Ishikawa (cell line): ENCODE measurements at regions not wholly inside any gene's neighbourhood (a gene's known extent, or its start where the extent isn't known, plus 50 kb on each side); places are given as distances from the start of the nearest gene placed in this dataset.
A peak's percentile ranks its signal among the peaks of the same experiment; 100 is the strongest.

Source experiments
- CEBPB ChIP-seq: IDR thresholded peaks from 2 replicates; pipeline ENCODE4 v1.6.1; 2012
- CREB1 ChIP-seq: IDR thresholded peaks from 2 replicates; pipeline ENCODE4 v1.6.1; 2012; ENCODE audit warnings: low read depth
- EGR1 ChIP-seq: IDR thresholded peaks from 2 replicates; pipeline ENCODE4 v1.6.1; 2012
- EP300 ChIP-seq: IDR thresholded peaks from 2 replicates; pipeline ENCODE4 v1.6.1; 2012; ENCODE audit warnings: borderline replicate concordance
- FOXM1 ChIP-seq: IDR thresholded peaks from 2 replicates; pipeline ENCODE4 v1.6.1; 2012; ENCODE audit warnings: low read depth, borderline replicate concordance
- MAX ChIP-seq: IDR thresholded peaks from 2 replicates; pipeline ENCODE4 v1.6.1; 2012
- NFIC ChIP-seq: IDR thresholded peaks from 2 replicates; pipeline ENCODE4 v1.6.1; 2012
- RAD21 ChIP-seq: IDR thresholded peaks from 2 replicates; pipeline ENCODE4 v1.6.1; 2012; ENCODE audit warnings: low read depth
- REST ChIP-seq: IDR thresholded peaks from 2 replicates; pipeline ENCODE4 v1.6.1; 2012; ENCODE audit warnings: low read depth, mild to moderate bottlenecking
- TAF1 ChIP-seq: IDR thresholded peaks from 2 replicates; pipeline ENCODE4 v1.6.1; 2012; ENCODE audit warnings: low read depth, mild to moderate bottlenecking
- TCF12 ChIP-seq: IDR thresholded peaks from 2 replicates; pipeline ENCODE4 v1.6.1; 2012; ENCODE audit warnings: low read depth
- TEAD4 ChIP-seq: IDR thresholded peaks from 2 replicates; pipeline ENCODE4 v1.6.1; 2012
- USF1 ChIP-seq: IDR thresholded peaks from 2 replicates; pipeline ENCODE4 v1.6.1; 2012
- YY1 ChIP-seq: IDR thresholded peaks from 2 replicates; pipeline ENCODE4 v1.6.1; 2012; ENCODE audit warnings: low read depth
- ZBTB7A ChIP-seq: IDR thresholded peaks from 2 replicates; pipeline ENCODE4 v1.6.1; 2012; ENCODE audit warnings: low read depth

GRCh38 chr12:43282106-43282505 is 269.9 kb downstream of the ADAMTS20 start:
- peak; percentile 82 for TF ChIP-seq RAD21
- no peak for TF ChIP-seq NFIC
- no peak for TF ChIP-seq EGR1
- no peak for TF ChIP-seq CREB1
- no peak for TF ChIP-seq FOXM1
- TF ChIP-seq TEAD4 = no peak

GRCh38 chr12:43281563-43281962 is 270.4 kb downstream of the ADAMTS20 start:
- no peak for TF ChIP-seq EP300
- TF ChIP-seq TAF1 = no peak
- TF ChIP-seq FOXM1 = no peak
- TF ChIP-seq EGR1 = no peak
- TF ChIP-seq MAX = no peak

GRCh38 chr12:43278541-43278832 is 273.5 kb downstream of the ADAMTS20 start:
- TF ChIP-seq CREB1 (no peak), FOXM1 (no peak), REST (no peak), NFIC (0 out of 2 replicates have a peak, but pooled peaks have one; percentile 1), RAD21 (no peak), TCF12 (no peak)

- no peak for TF ChIP-seq MAX
- peak; percentile 32; the same call in 1 of the 2 replicates for TF ChIP-seq NFIC
These were observed 274.1 kb downstream of the ADAMTS20 start for GRCh38 chr12:43277651-43278540.

- TF ChIP-seq ZBTB7A = no peak
- TF ChIP-seq NFIC = no peak
- no peak for TF ChIP-seq EGR1
- no peak for TF ChIP-seq TCF12
These were observed 278.5 kb downstream of the ADAMTS20 start for GRCh38 chr12:43273467-43273866.

- TF ChIP-seq CREB1 = no peak
- no peak for TF ChIP-seq CEBPB
- TF ChIP-seq NFIC = no peak
- TF ChIP-seq MAX = no peak
- TF ChIP-seq YY1 = no peak
- no peak for TF ChIP-seq FOXM1
- TF ChIP-seq REST = no peak
These were observed 280.3 kb downstream of the ADAMTS20 start for GRCh38 chr12:43271659-43272058.

- no peak for TF ChIP-seq TCF12
These were observed 284.2 kb downstream of the ADAMTS20 start for GRCh38 chr12:43267818-43268217.

- TF ChIP-seq USF1 (no peak), MAX (no peak), NFIC (no peak), ZBTB7A (no peak), REST (no peak), EGR1 (no peak), CEBPB (no peak), FOXM1 (no peak), TEAD4 (no peak)
These were observed 290.3 kb downstream of the ADAMTS20 start for GRCh38 chr12:43261701-43262100.
